Activated CD8-positive, alpha-beta memory T cell treated with anti-CD3 and anti-CD28 coated beads for 36 hours (primary cell): ENCODE measurements at regions not wholly inside any gene's neighbourhood (a gene's known extent, or its start where the extent isn't known, plus 50 kb on each side); places are given as distances from the start of the nearest gene placed in this dataset.
"Not testable (repeated sequence)": the region's sequence is repeated elsewhere in the genome, so short reads cannot be mapped to it uniquely, and the experiment has no call there.

ENCODE experiments used
- CTCF ChIA-PET: fragments of 350-600 bp; sonication (Branson Sonifier 250); formaldehyde crosslinking; loops from one replicate; lab custom pipeline; 2021; ENCODE audit warnings: antibody characterized with exemption; lab: Charles Lee
- POLR2A ChIA-PET: fragments of 350-600 bp; sonication (Branson Sonifier 250); formaldehyde crosslinking; loops from one replicate; lab custom pipeline; 2021; ENCODE audit warnings: antibody characterized with exemption; lab: Charles Lee

GRCh38 chr3:62926494-62926893, 51.3 kb upstream of the CADPS start:
- POLR2A ChIA-PET: no interaction called here
- CTCF ChIA-PET: no interaction called here

GRCh38 chr3:62928256-62928655, 53.0 kb upstream of the CADPS start:
- POLR2A ChIA-PET: no interaction called here
- CTCF ChIA-PET: no interaction called here

GRCh38 chr3:62929771-62930170, 54.6 kb upstream of the CADPS start:
- CTCF ChIA-PET: no interaction called here
- POLR2A ChIA-PET: no interaction called here

GRCh38 chr3:62935793-62936192, 60.6 kb upstream of the CADPS start:
- POLR2A ChIA-PET: no interaction called here

GRCh38 chr3:62936626-62937254, 61.5 kb upstream of the CADPS start:
- ChIA-PET CTCF (no interaction called here), POLR2A (no interaction called here)

More at GRCh38 chr3:62935793-62936192, 60.6 kb upstream of the CADPS start:
- CTCF ChIA-PET: no interaction called here

GRCh38 chr3:62938583-62938982, 63.4 kb upstream of the CADPS start:
- CTCF ChIA-PET: no interaction called here
- POLR2A ChIA-PET: no interaction called here

GRCh38 chr3:62939707-62940106, 64.5 kb upstream of the CADPS start:
- ChIA-PET CTCF (no interaction called here), POLR2A (no interaction called here)

GRCh38 chr3:62940771-62941563, 65.8 kb upstream of the CADPS start:
- CTCF ChIA-PET: no interaction called here

GRCh38 chr3:62942227-62942626, 67.0 kb upstream of the CADPS start:
- ChIA-PET CTCF (no interaction called here), POLR2A (no interaction called here)

More at GRCh38 chr3:62940771-62941563, 65.8 kb upstream of the CADPS start:
- POLR2A ChIA-PET: no interaction called here

- ChIA-PET POLR2A (no interaction called here), CTCF (no interaction called here)
Observed at GRCh38 chr3:62942764-62943163, 67.5 kb upstream of the CADPS start.

GRCh38 chr3:62948921-62949320, 73.7 kb upstream of the CADPS start:
- ChIA-PET POLR2A (no interaction called here), CTCF (no interaction called here)

GRCh38 chr3:62950210-62950609, 75.0 kb upstream of the CADPS start:
- ChIA-PET CTCF (no interaction called here), POLR2A (no interaction called here)

- CTCF ChIA-PET: no interaction called here
- POLR2A ChIA-PET: no interaction called here
Observed at GRCh38 chr3:62951037-62951613, 75.9 kb upstream of the CADPS start.

- POLR2A ChIA-PET, CTCF ChIA-PET: not testable (repeated sequence)
Observed at GRCh38 chr3:62951880-62952279, 76.7 kb upstream of the CADPS start.

- POLR2A ChIA-PET: no interaction called here
- CTCF ChIA-PET: no interaction called here
Observed at GRCh38 chr3:62954580-62954979, 79.4 kb upstream of the CADPS start.

- CTCF ChIA-PET: no interaction called here
- POLR2A ChIA-PET: no interaction called here
Observed at GRCh38 chr3:62955126-62955525, 79.9 kb upstream of the CADPS start.

- CTCF ChIA-PET: no interaction called here
- POLR2A ChIA-PET: no interaction called here
Observed at GRCh38 chr3:62956411-62956810, 81.2 kb upstream of the CADPS start.

- CTCF ChIA-PET: interaction anchor here (0.6 kb wide), 1 partner anchor 1677 kb away, joined by 5 read pairs; no protein-coding TSS in a partner anchor
Observed at GRCh38 chr3:62961874-62962556, 86.8 kb upstream of the CADPS start.

GRCh38 chr3:62962714-62963113, 87.5 kb upstream of the CADPS start:
- CTCF ChIA-PET: no interaction called here
- POLR2A ChIA-PET: no interaction called here

More at GRCh38 chr3:62961874-62962556, 86.8 kb upstream of the CADPS start:
- POLR2A ChIA-PET: no interaction called here

- POLR2A ChIA-PET: no interaction called here
Observed at GRCh38 chr3:62965311-62965710, 90.1 kb upstream of the CADPS start.

More at GRCh38 chr3:62965311-62965710, 90.1 kb upstream of the CADPS start:
- CTCF ChIA-PET: no interaction called here
